CD4-positive, alpha-beta T cell (primary cell): ENCODE measurements at regions not wholly inside any gene's neighbourhood (a gene's known extent, or its start where the extent isn't known, plus 50 kb on each side); places are given as distances from the start of the nearest gene placed in this dataset.

Experiments used
- ATAC-seq: fragments of 200-7000 bp; cut with Tn5 transposase; one replicate; pipeline ENCODE4 v1.10.0; 2022; ENCODE audit warnings: mild to moderate bottlenecking; ENCODE audit not compliant: poor library complexity
- CTCF ChIA-PET: fragments of 350-600 bp; sonication (Branson Sonifier 250); formaldehyde crosslinking; loops from one replicate; lab custom pipeline; 2021; ENCODE audit warnings: antibody characterized with exemption, inconsistent platforms; lab: Charles Lee
- POLR2A ChIA-PET: fragments of 350-600 bp; sonication (Branson Sonifier 250); formaldehyde crosslinking; loops from one replicate; lab custom pipeline; 2021; ENCODE audit warnings: antibody characterized with exemption, inconsistent platforms; lab: Charles Lee
- DNase-seq, 14 experiments: peaks; one replicate each; pipeline ENCODE4 v3.0.0-alpha.2; 2013 to 2020; ENCODE audit warnings: mixed read lengths in 2 of 14
- H3K27ac ChIP-seq, 2 donors: one replicate each; pipeline versions ENCODE4 v1.5.1 to v1.7.0; 2013; ENCODE audit warnings: low read length in 2 of 2, low read depth in 1 of 2, mild to moderate bottlenecking in 1 of 2
- H3K27me3 ChIP-seq, 2 experiments: 1 replicate in 1 of 2; 2 replicates in 1 of 2; pipeline versions ENCODE4 v1.6.1 to v1.7.0; 2013; ENCODE audit warnings: low read length in 2 of 2, control low read depth in 1 of 2, mild to moderate bottlenecking in 1 of 2, moderate library complexity in 1 of 2; ENCODE audit not compliant: insufficient read depth in 2 of 2, control insufficient read depth in 1 of 2
- H3K36me3 ChIP-seq: one replicate; pipeline ENCODE4 v1.6.1; 2013; ENCODE audit warnings: low read length, control low read depth; ENCODE audit not compliant: insufficient read depth
- H3K4me1 ChIP-seq: one replicate; pipeline ENCODE4 v1.6.1; 2013; ENCODE audit warnings: low read length, control low read depth; ENCODE audit not compliant: insufficient read depth
- H3K4me3 ChIP-seq: one replicate; pipeline ENCODE4 v1.5.1; 2013; ENCODE audit warnings: mild to moderate bottlenecking, low read length, moderate library complexity
- H3K9me3 ChIP-seq, 2 experiments: 1 replicate in 1 of 2; 2 replicates in 1 of 2; pipeline versions ENCODE4 v1.6.1 to v1.7.0; 2013; ENCODE audit warnings: low read length in 2 of 2, mild to moderate bottlenecking in 2 of 2, control low read depth in 1 of 2, moderate library complexity in 1 of 2; ENCODE audit not compliant: control insufficient read depth in 1 of 2, insufficient read depth in 1 of 2
- H3K27ac Mint-ChIP-seq: one replicate; pipeline ENCODE4 v1.8.0; 2020; ENCODE audit warnings: mixed read lengths
- H3K27me3 Mint-ChIP-seq: one replicate; pipeline ENCODE4 v1.8.0; 2021; ENCODE audit warnings: mixed read lengths
- H3K36me3 Mint-ChIP-seq: one replicate; pipeline ENCODE4 v1.8.0; 2021; ENCODE audit warnings: low read depth, mixed read lengths
- H3K4me1 Mint-ChIP-seq: one replicate; pipeline ENCODE4 v1.8.0; 2021; ENCODE audit warnings: low read depth, mixed read lengths
- H3K4me3 Mint-ChIP-seq: one replicate; pipeline ENCODE4 v1.8.0; 2020; ENCODE audit warnings: mild to moderate bottlenecking, mixed read lengths
- H3K9me3 Mint-ChIP-seq: one replicate; pipeline ENCODE4 v1.8.0; 2020; ENCODE audit warnings: mixed read lengths
- intact Hi-C, 2 experiments: fragments of 100-400 bp; cut with DNase I in 1 of 2; cut with micrococcal nuclease in 1 of 2; formaldehyde crosslinking; loops; one replicate each; pipeline versions ENCODE4 v1.15.1 to v1.9.0; 2023 to 2025; cut with DNase I, micrococcal nuclease
- TF ChIP-seq, protein P1 (sequence below): fragments of 200-600 bp; IDR thresholded peaks from one replicate; pipeline ENCODE4 v1.8.0; 2022; ENCODE audit warnings: antibody characterized with exemption, mild to moderate bottlenecking

DNA sequence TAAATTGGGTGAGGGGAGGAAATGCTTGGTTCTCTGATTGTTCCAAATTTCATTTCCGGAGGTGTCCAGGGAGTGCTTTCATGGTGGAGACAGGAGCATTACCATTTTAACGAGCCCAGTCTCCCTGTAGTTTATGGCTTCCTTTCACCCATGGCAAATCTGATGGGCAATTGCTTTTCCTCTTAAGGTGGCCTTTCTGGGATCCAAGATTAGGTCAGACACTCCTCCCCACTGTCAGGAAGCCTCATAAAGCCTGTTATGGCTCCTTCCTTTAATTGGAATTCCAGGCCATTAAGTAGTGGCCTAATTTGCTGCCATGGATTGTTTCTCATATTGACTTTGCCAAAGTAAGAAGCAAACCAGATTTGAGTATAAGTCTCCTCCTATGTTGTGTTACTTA is 157.8 kb downstream of the PDCD6IP start:
- intact Hi-C loops, result no loop called here
- H3K9me3 Mint-ChIP-seq, result no peaks in the 10 kb centered on the region
- TF ChIP-seq, protein P1, sequence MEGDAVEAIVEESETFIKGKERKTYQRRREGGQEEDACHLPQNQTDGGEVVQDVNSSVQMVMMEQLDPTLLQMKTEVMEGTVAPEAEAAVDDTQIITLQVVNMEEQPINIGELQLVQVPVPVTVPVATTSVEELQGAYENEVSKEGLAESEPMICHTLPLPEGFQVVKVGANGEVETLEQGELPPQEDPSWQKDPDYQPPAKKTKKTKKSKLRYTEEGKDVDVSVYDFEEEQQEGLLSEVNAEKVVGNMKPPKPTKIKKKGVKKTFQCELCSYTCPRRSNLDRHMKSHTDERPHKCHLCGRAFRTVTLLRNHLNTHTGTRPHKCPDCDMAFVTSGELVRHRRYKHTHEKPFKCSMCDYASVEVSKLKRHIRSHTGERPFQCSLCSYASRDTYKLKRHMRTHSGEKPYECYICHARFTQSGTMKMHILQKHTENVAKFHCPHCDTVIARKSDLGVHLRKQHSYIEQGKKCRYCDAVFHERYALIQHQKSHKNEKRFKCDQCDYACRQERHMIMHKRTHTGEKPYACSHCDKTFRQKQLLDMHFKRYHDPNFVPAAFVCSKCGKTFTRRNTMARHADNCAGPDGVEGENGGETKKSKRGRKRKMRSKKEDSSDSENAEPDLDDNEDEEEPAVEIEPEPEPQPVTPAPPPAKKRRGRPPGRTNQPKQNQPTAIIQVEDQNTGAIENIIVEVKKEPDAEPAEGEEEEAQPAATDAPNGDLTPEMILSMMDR, result no peak
- POLR2A ChIA-PET, result no interaction called here
- no peak overlapping the region for H3K4me3 Mint-ChIP-seq
- CTCF ChIA-PET, result no interaction called here
- Histone ChIP-seq H3K9me3 (no peaks in the 10 kb centered on the region), H3K36me3 (no peaks in the 10 kb centered on the region), H3K27me3 (no peaks in the 10 kb centered on the region), H3K4me3 (no peak overlapping the region), H3K4me1 (no peaks in the 10 kb centered on the region), H3K27ac (no peak overlapping the region)
- DNase-seq (no peak), ATAC-seq (no peak)
- H3K27me3 Mint-ChIP-seq, result no peaks in the 10 kb centered on the region
- no peaks in the 10 kb centered on the region for H3K4me1 Mint-ChIP-seq
- H3K27ac Mint-ChIP-seq, result no peak overlapping the region
- no peaks in the 10 kb centered on the region for H3K36me3 Mint-ChIP-seq

DNA sequence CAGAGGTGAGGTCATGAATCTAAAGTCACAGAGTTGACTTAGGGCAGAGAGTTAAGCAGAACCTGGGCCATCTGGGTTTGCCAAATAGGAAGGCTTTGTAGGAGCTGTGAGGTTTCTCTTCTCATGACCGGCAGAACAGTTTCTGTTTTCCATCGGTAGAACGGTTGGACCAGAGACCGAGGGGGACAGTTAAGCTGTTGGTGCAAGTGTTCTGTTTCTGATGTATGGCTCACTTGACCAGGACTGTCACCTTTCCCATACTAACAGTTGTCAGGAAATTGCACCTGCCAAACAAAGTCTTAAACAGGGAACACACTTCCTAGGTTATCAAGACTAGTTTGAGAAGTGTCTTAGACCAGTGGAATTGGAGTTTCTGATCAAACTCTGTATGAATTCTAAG is 158.3 kb downstream of the PDCD6IP start:
- Histone ChIP-seq H3K27ac (no peak overlapping the region), H3K9me3 (no peaks in the 10 kb centered on the region), H3K36me3 (no peaks in the 10 kb centered on the region), H3K27me3 (no peaks in the 10 kb centered on the region), H3K4me1 (no peaks in the 10 kb centered on the region), H3K4me3 (no peak overlapping the region)
- TF ChIP-seq, protein P1, result no peak
- Mint-ChIP-seq H3K27me3 (no peaks in the 10 kb centered on the region), H3K4me3 (no peak overlapping the region), H3K9me3 (no peaks in the 10 kb centered on the region), H3K27ac (no peak overlapping the region), H3K36me3 (no peaks in the 10 kb centered on the region), H3K4me1 (no peaks in the 10 kb centered on the region)
- ChIA-PET CTCF (no interaction called here), POLR2A (no interaction called here)
- DNase-seq (no peak), ATAC-seq (no peak)
- intact Hi-C loops, result no loop called here

DNA sequence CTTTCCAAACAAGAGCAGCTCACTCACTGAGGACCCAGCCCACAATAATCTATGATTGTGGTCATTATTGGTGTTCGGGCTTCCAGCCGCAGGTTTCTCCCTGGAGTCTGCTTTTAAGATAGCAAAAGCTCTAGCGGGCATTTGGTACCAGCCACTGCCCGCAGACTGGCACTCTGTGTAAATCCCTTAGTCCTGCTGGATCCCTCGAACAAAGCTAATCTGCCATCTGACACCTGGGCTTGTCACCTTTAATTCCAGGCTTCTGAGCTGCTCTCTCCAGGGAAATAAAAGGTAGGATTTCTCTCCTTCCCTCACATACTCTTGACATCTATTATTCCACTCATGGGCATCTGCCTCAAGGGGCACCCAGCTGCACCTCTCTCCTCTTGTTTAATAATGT is 158.7 kb downstream of the PDCD6IP start:
- TF ChIP-seq, protein P1, result no peak
- DNase-seq (no peak), ATAC-seq (no peak)
- no peaks in the 10 kb centered on the region for H3K36me3 Mint-ChIP-seq
- CTCF ChIA-PET, result no interaction called here
- no peaks in the 10 kb centered on the region for H3K9me3 ChIP-seq
- H3K9me3 Mint-ChIP-seq, result no peaks in the 10 kb centered on the region
- no peak overlapping the region for H3K4me3 Mint-ChIP-seq
- H3K4me1 Mint-ChIP-seq, result no peaks in the 10 kb centered on the region
- POLR2A ChIA-PET, result no interaction called here
- no peaks in the 10 kb centered on the region for H3K27me3 ChIP-seq
- no peak overlapping the region for H3K4me3 ChIP-seq
- intact Hi-C loops, result no loop called here
- no peak overlapping the region for H3K27ac ChIP-seq
- H3K36me3 ChIP-seq, result no peaks in the 10 kb centered on the region
- H3K27me3 Mint-ChIP-seq, result no peaks in the 10 kb centered on the region
- H3K27ac Mint-ChIP-seq, result no peak overlapping the region
- H3K4me1 ChIP-seq, result no peaks in the 10 kb centered on the region
